HepG2 (cell line): ENCODE measurements at regions not wholly inside any gene's neighbourhood (a gene's known extent, or its start where the extent isn't known, plus 50 kb on each side); places are given as distances from the start of the nearest gene placed in this dataset.

ENCODE experiments used
- ATAC-seq: fragments of 200-7000 bp; cut with Tn5 transposase; 3 replicates; pipeline ENCODE4 v1.9.1; 2020; ENCODE audit warnings: mild to moderate bottlenecking, moderate library complexity
- BruUV-seq: library from RNA; stranded (reverse); fragments of 400-500 nt; replicated peaks from 2 replicates; lab custom pipeline; 2021; lab: Mats Ljungman, UMichigan
- CTCF ChIA-PET: fragments of 300-600 bp; formaldehyde crosslinking; extraction: SDS; loops from one replicate; lab custom pipeline; 2021; ENCODE audit warnings: low total read pairs, inconsistent platforms, low intra/inter-chr PET ratio; lab: Yijun Ruan, JAX
- POLR2A ChIA-PET: fragments of 350-600 bp; sonication (Branson Sonifier 250); formaldehyde crosslinking; loops from one replicate; lab custom pipeline; 2020; ENCODE audit warnings: antibody characterized with exemption, inconsistent platforms; lab: Yijun Ruan, JAX
- DNase-seq: peaks from one replicate; pipeline ENCODE4 v3.0.0-alpha.2; 2015; ENCODE audit warnings: low spot score
- FAIRE-seq: peaks from 3 replicates; lab custom pipeline; 2011; peaks lifted over from hg19 to GRCh38; lab: Jason Lieb, UNC
- H2AFZ ChIP-seq: one replicate; pipeline ENCODE4 v1.6.1; 2011; ENCODE audit warnings: low read length, inconsistent platforms
- H3K27ac ChIP-seq: fragments of 300-600 bp; 3 replicates; pipeline ENCODE4 v1.8.0; 2011; ENCODE audit warnings: mixed run types, mild to moderate bottlenecking, mixed read lengths, low read length, inconsistent platforms; ENCODE audit not compliant: insufficient read depth; ENCODE audit errors: extremely low read length
- H3K27me3 ChIP-seq, 2 experiments: fragments of 200-600 bp in 1 of 2; 2 replicates in 1 of 2; 3 replicates in 1 of 2; pipeline versions ENCODE4 v1.6.0 to v1.8.0; 2011; ENCODE audit warnings: low read length in 2 of 2, mild to moderate bottlenecking in 2 of 2, moderate library complexity in 2 of 2, inconsistent platforms in 1 of 2; ENCODE audit not compliant: insufficient read depth in 2 of 2, control insufficient read depth in 1 of 2
- H3K36me3 ChIP-seq, 2 experiments: fragments of 200-600 bp in 1 of 2; replicated peaks in 1 of 2; 2 replicates in 1 of 2; 3 replicates in 1 of 2; pipeline versions ENCODE4 v1.5.1 to v1.8.0; 2011; ENCODE audit warnings: low read length in 2 of 2, inconsistent platforms in 1 of 2; ENCODE audit not compliant: insufficient read depth in 2 of 2, control insufficient read depth in 1 of 2
- H3K4me1 ChIP-seq: 2 replicates; pipeline ENCODE4 v1.5.1; 2012; ENCODE audit warnings: low read length, inconsistent platforms; ENCODE audit not compliant: insufficient read depth
- H3K4me2 ChIP-seq: 2 replicates; pipeline ENCODE4 v1.6.0; 2011; ENCODE audit warnings: low read depth, low read length, inconsistent platforms
- H3K4me3 ChIP-seq, 3 experiments: fragments of 200-600 bp in 1 of 3; sonication (generic), shearing (Covaris generic) in 1 of 3; replicated peaks in 1 of 3; 2 replicates each; pipeline ENCODE4 v1.5.1; 2011 to 2016; ENCODE audit warnings: low read length in 3 of 3, inconsistent platforms in 2 of 3, low read depth in 2 of 3, mild to moderate bottlenecking in 2 of 3, control low read depth in 1 of 3, mixed read lengths in 1 of 3; ENCODE audit not compliant: insufficient read depth in 1 of 3
- H3K79me2 ChIP-seq: one replicate; pipeline ENCODE4 v1.6.1; 2011; ENCODE audit warnings: low read length, inconsistent platforms; ENCODE audit not compliant: insufficient read depth
- H3K9ac ChIP-seq: 2 replicates; pipeline ENCODE4 v1.6.0; 2011; ENCODE audit warnings: mild to moderate bottlenecking, low read depth, low read length, inconsistent platforms; ENCODE audit not compliant: insufficient read depth
- H3K9me3 ChIP-seq: 2 replicates; pipeline ENCODE4 v1.5.1; 2012; ENCODE audit warnings: mild to moderate bottlenecking, low read length
- H4K20me1 ChIP-seq: 2 replicates; pipeline ENCODE4 v1.6.0; 2011; ENCODE audit warnings: inconsistent platforms, mild to moderate bottlenecking, low read length, moderate library complexity; ENCODE audit not compliant: insufficient read depth
- MAZ ChIP-seq, 2 experiments: sonication (generic) in 1 of 2; formaldehyde crosslinking in 1 of 2; IDR thresholded peaks; 2 replicates each; pipeline versions ENCODE4 v1.5.0 to v1.6.1; 2012 to 2020; ENCODE audit warnings: low read depth in 2 of 2, mild to moderate bottlenecking in 2 of 2, borderline replicate concordance in 1 of 2, improper control_type of control experiment in 1 of 2, low read length in 1 of 2, missing genetic modification reagents in 1 of 2, moderate library complexity in 1 of 2
- PPARG ChIP-seq: conservative IDR thresholded peaks from 2 replicates; pipeline ENCODE4 v1.6.1; 2016; ENCODE audit warnings: missing biosample characterization, missing genetic modification reagents
- RNF2 ChIP-seq: fragments of 450-650 bp; conservative IDR thresholded peaks from 2 replicates; pipeline ENCODE4 v1.6.1; 2016; ENCODE audit warnings: low read depth
- ZBTB38 ChIP-seq: sonication (generic); formaldehyde crosslinking; IDR thresholded peaks from 2 replicates; pipeline ENCODE4 v1.5.1; 2020; ENCODE audit warnings: mild to moderate bottlenecking, missing genetic modification reagents
- ZNF101 ChIP-seq: sonication (generic); formaldehyde crosslinking; IDR thresholded peaks from 2 replicates; pipeline ENCODE4 v1.4.0; 2020; ENCODE audit warnings: mild to moderate bottlenecking, low read depth, missing genetic modification reagents, borderline replicate concordance
- ZNF296 ChIP-seq: sonication (generic); formaldehyde crosslinking; conservative IDR thresholded peaks from 2 replicates; pipeline ENCODE4 v1.5.0; 2020; ENCODE audit warnings: mild to moderate bottlenecking, missing genetic modification reagents
- ZNF850 ChIP-seq: sonication (generic); formaldehyde crosslinking; conservative IDR thresholded peaks from 2 replicates; pipeline ENCODE4 v1.9.0; 2021; ENCODE audit warnings: mild to moderate bottlenecking, missing genetic modification reagents
- ZSCAN20 ChIP-seq: sonication (generic); formaldehyde crosslinking; IDR thresholded peaks from 2 replicates; pipeline ENCODE4 v1.4.0; 2020; ENCODE audit warnings: missing genetic modification reagents, mild to moderate bottlenecking, borderline replicate concordance
- WGBS: methylation state at CpG from one replicate; pipeline ENCODE4 v1.1.6; 2017; ENCODE audit warnings: low lambda C conversion rate; 5-methylcytosine and 5-hydroxymethylcytosine counted together
- in situ Hi-C: cut with HindIII; loops from 2 replicates; pipeline ENCODE4 v1.10.0; 2017; ENCODE audit warnings: low pct_unique_long_range_greater_than_20kb; ENCODE audit not compliant: extremely low pct_ligation_motif_present
- intact Hi-C: fragments of 100-400 bp; cut with micrococcal nuclease; formaldehyde crosslinking; loops from one replicate; pipeline ENCODE4 v1.10.0; 2022; ENCODE audit not compliant: unreplicated experiment

GRCh38 chr5:67591491-67591890 is 394.9 kb upstream of the CD180 start:
- CTCF ChIA-PET = no interaction called here
- in situ Hi-C loops = no loop called here
- TF ChIP-seq ZSCAN20 (no peak), ZNF850 (CRISPR knock-in tag) (no peak), RNF2 (no peak), ZBTB38 (no peak), ZNF296 (CRISPR knock-in tag) (no peak), PPARG (CRISPR knock-in tag) (no peak), MAZ (IDR thresholded peaks at IDR 0.05; ENCODE audit: borderline replicate concordance, low read depth, low read length) (no peak), MAZ (CRISPR knock-in tag; IDR thresholded peaks at IDR 0.05; ENCODE audit: low read depth) (no peak)
- TF ChIP-seq, all 625 proteins: peak for 0

DNA sequence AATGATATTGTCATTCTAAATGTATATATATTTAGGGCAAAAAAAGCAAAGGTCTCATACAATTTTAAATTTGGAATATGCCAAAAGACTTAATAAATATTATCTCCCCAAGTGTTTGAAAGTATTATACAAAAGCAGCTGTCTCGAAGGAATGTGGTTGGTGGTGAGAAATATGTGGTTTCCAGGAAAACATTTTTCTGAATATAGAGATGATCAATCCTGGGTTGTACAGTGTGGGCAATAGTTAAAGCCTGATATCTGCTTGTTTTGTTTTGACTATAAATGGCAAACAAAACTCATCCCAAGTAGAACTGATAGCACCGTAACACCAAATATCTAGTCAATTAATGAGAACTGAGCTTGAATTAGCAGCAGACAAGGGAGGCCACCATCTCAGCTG is 391.8 kb upstream of the CD180 start:
- CTCF ChIA-PET = no interaction called here
- no peak for FAIRE-seq
- in situ Hi-C loops (no loop called here), intact Hi-C loops (no loop called here)
- no peak for ATAC-seq
- no peak for DNase-seq
- no peak for TF ChIP-seq ZNF101
- H3K9me3 ChIP-seq = no peaks in the 10 kb centered on the region
- no peaks in the 10 kb centered on the region for H4K20me1 ChIP-seq
- no peak overlapping the region for H3K4me2 ChIP-seq
- no peak overlapping the region for H3K27ac ChIP-seq
- no peak overlapping the region for H3K9ac ChIP-seq
- H3K79me2 ChIP-seq = no peaks in the 10 kb centered on the region
- H2AFZ ChIP-seq = no peak overlapping the region
- POLR2A ChIA-PET = no interaction called here
- 38% methylated on average over 2 of the region's 2 CpGs for WGBS
- H3K4me1 ChIP-seq = no peaks in the 10 kb centered on the region
- no peaks in the 10 kb centered on the region for H3K36me3 ChIP-seq
- H3K4me3 ChIP-seq = no peak overlapping the region
- peaks cover 0 to 5% of the 10 kb centered on the region in 2 experiments; a peak in 1 of 5 replicates for H3K27me3 ChIP-seq
- no TSS peak for BruUV-seq

More at GRCh38 chr5:67591491-67591890, 394.9 kb upstream of the CD180 start:
- no TSS peak for BruUV-seq
- ATAC-seq (no peak), FAIRE-seq (no peak), DNase-seq (no peak)
- Histone ChIP-seq H3K9me3 (no peaks in the 10 kb centered on the region), H3K79me2 (no peaks in the 10 kb centered on the region), H3K4me3 (no peak overlapping the region), H2AFZ (no peak overlapping the region), H3K4me1 (no peaks in the 10 kb centered on the region), H3K36me3 (no peaks in the 10 kb centered on the region), H3K4me2 (no peak overlapping the region), H3K9ac (no peak overlapping the region), H3K27ac (no peak overlapping the region), H4K20me1 (no peaks in the 10 kb centered on the region), H3K27me3 (peaks cover 0 to 5% of the 10 kb centered on the region in 2 experiments; a peak in 2 of 5 replicates)
- 0% methylated on average over 2 of the region's 3 CpGs for WGBS
- intact Hi-C loops = no loop called here
- POLR2A ChIA-PET = interaction anchor here (1.9 kb wide), 1 partner anchor 14 kb away, joined by 7 read pairs; no protein-coding TSS in a partner anchor
